GM21515 (cell line): ENCODE measurements at regions not wholly inside any gene's neighbourhood (a gene's known extent, or its start where the extent isn't known, plus 50 kb on each side); places are given as distances from the start of the nearest gene placed in this dataset.
"Not testable (repeated sequence)": the region's sequence is repeated elsewhere in the genome, so short reads cannot be mapped to it uniquely, and the experiment has no call there.

Experiments
- ATAC-seq: cut with Tn5 transposase; IDR thresholded peaks from one replicate; pipeline ENCODE4 v1.9.1; 2021; ENCODE audit not compliant: unreplicated experiment

GRCh38 chr1:201636097-201636496, 97.2 kb downstream of the NAV1 start:
- no peak for ATAC-seq

- ATAC-seq = no peak
Observed at GRCh38 chr1:201636510-201636971, 97.6 kb downstream of the NAV1 start.

- no peak for ATAC-seq
Observed at GRCh38 chr1:201637282-201638079, 98.6 kb downstream of the NAV1 start.

- no peak for ATAC-seq
Observed at GRCh38 chr1:201639391-201639790, 100.5 kb downstream of the NAV1 start.

- no peak for ATAC-seq
Observed at GRCh38 chr1:201639826-201640225, 100.9 kb downstream of the NAV1 start.

- ATAC-seq = no peak
Observed at GRCh38 chr1:201640624-201641023, 101.7 kb downstream of the NAV1 start.

GRCh38 chr1:201641524-201642253, 102.8 kb downstream of the NAV1 start:
- ATAC-seq = no peak

GRCh38 chr1:201643835-201644104, 104.8 kb downstream of the NAV1 start:
- no peak for ATAC-seq

GRCh38 chr1:201644197-201644596, 105.3 kb downstream of the NAV1 start:
- no peak for ATAC-seq

- not testable (repeated sequence) for ATAC-seq
Observed at GRCh38 chr1:201645000-201645399, 106.1 kb downstream of the NAV1 start.

GRCh38 chr1:201645956-201646355, 107.0 kb downstream of the NAV1 start:
- ATAC-seq = no peak

- no peak for ATAC-seq
Observed at GRCh38 chr1:201646411-201647022, 107.6 kb downstream of the NAV1 start.

GRCh38 chr1:201647094-201647493, 108.2 kb downstream of the NAV1 start:
- no peak for ATAC-seq

- no peak for ATAC-seq
Observed at GRCh38 chr1:201647722-201648065, 108.8 kb downstream of the NAV1 start.

- no peak for ATAC-seq
Observed at GRCh38 chr1:201648066-201648906, 109.4 kb downstream of the NAV1 start.

- no peak for ATAC-seq
Observed at GRCh38 chr1:201648907-201649721, 110.2 kb downstream of the NAV1 start.

- ATAC-seq = no peak
Observed at GRCh38 chr1:201649761-201650622, 111.1 kb downstream of the NAV1 start.

- ATAC-seq = no peak
Observed at GRCh38 chr1:201650623-201650933, 111.7 kb downstream of the NAV1 start.

- no peak for ATAC-seq
Observed at GRCh38 chr1:201652181-201652580, 113.3 kb downstream of the NAV1 start.

GRCh38 chr1:201653233-201653632, 114.3 kb downstream of the NAV1 start:
- no peak for ATAC-seq
